HG03280 (cell line): ENCODE measurements at regions not wholly inside any gene's neighbourhood (a gene's known extent, or its start where the extent isn't known, plus 50 kb on each side); places are given as distances from the start of the nearest gene placed in this dataset.
"Not testable (repeated sequence)": the region's sequence is repeated elsewhere in the genome, so short reads cannot be mapped to it uniquely, and the experiment has no call there.

ENCODE experiments used
- ATAC-seq: cut with Tn5 transposase; IDR thresholded peaks from one replicate; pipeline ENCODE4 v1.9.1; 2021; ENCODE audit warnings: mild to moderate bottlenecking, moderate library complexity; ENCODE audit not compliant: unreplicated experiment

DNA sequence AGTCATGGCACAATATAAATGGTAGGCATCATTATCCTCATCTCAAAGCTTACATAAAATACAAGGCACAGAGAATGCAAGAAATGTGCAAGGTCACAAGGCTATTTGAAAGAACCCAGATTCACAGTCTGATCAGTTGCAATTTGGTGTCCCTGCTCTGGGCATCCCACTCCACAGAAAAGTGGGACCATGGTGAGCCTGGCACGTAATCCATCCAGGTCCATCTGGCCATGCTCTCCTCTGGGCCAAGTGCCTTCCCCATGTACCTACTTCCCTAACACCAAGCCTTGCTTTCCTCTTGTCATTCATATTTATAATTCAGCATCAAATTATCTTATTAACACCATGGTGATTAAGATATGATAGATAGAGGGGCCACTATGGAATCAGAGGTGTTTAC, 390.0 kb downstream of the CDH11 start:
- ATAC-seq: no peak

- no peak for ATAC-seq
These were observed 391.6 kb downstream of the CDH11 start for GRCh38 chr16:64730261-64730660.

- no peak for ATAC-seq
These were observed 397.5 kb downstream of the CDH11 start for GRCh38 chr16:64724339-64724738.

DNA sequence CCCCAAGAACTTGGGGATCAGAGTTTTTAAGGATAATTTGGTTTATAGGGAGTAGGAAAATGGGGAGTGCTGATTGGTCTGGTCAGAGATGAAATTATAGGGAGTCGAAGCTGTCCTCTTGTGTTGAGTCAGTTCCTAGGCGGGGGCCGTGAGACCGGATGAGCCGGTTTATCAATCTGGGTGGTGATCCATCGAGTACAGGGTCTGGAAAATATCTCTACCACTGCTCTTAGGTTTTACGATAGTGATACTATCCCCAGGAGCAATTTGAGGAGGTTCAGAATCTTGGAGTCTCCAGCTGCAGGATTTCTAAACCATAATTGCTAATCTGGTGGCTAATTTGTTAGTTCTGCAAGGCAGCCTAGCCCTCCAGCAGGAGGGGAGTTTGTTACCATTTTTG, 403.4 kb downstream of the CDH11 start:
- ATAC-seq: no peak

DNA sequence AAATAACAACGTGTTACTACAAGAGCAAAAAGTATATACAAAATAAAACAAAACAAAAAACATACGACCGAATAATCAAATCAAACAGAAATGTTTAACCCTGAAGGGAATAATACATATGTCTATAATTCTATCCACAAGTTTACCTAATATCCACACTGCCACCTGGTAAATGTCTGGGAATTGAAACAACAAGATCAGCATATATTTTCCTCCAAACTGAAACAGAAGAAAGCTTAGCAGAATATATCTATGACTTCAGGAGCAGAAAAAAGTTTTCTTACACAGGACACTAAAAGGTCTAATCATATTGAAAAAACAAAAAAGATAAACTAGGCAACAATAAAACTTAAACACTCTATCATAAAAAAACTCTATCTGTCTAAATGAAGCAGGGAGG, 404.0 kb downstream of the CDH11 start:
- ATAC-seq: no peak

DNA sequence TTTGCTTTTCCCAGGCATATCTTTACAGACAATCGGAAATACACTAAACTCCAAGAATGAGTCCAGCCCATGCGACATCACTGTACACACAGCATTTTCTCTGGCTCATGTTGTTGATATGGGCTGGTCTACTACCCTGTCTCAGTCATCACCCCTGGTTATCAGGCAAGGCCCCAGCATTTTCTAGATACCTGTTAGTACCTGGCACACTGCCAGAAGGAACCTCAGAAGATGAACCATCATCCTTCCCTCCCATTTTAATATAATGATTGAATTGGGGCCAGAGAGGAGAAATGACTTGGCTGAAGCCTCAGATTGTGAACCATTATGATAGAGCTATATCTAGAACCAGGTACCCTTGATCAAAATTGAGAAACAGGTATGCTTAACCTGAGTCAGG, 406.2 kb downstream of the CDH11 start:
- ATAC-seq: no peak

DNA sequence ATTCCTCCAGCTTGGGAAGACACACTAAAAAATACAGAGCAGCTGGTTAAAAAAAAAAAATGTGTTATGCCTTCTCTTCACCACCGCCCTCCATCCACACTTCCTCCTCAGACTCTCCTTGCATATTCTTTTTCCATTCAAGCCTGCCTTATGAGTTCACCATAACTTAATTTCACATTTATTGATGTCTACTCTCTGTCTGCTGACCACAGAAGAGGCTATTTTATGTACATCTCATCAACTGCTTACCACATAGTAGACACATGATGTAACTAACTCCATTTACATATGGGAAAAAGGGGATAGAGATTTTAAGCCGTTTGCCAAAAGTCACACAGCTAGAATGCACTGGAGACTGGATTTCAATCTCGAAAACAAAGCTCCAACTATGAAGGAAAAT, 409.8 kb downstream of the CDH11 start:
- ATAC-seq: no peak

DNA sequence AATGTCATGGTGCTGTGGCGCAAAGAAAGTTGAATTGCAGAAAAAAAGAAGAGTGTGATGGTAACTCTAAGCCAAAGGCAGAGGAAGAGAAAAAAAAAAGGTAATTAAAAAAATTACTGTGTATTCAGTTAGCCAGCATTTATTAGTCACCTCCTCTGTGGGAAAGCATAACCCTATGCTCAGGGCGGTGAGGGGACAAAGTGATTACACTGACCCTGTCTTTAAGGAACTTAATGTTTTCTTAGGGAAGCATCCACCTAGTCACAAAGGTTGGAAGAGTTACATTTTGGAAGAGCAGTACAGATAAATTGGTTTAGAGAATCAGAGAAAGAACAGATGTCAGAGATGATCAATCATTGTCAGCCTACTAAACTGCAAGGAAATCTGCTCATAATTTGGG, 410.3 kb downstream of the CDH11 start:
- no peak for ATAC-seq

GRCh38 chr16:64711026-64711425, 410.8 kb downstream of the CDH11 start:
- ATAC-seq: no peak

DNA sequence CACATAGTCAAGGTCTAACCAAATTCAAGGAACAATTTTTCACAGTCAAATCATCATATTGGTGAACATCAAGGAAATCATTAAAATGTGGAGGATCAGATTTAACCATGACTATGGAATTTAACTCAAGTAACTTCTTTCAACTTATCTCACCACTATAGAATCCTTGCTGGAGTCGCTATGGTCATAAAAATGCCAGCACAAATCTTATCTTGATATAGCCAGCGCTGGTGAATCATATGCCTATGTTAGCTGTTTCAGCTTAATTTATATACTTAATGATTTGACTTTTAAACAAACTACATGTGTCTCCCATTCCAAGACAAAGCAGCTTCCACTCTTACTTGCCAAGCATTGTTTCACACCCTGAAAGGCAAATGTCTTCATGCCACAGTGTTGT, 416.4 kb downstream of the CDH11 start:
- ATAC-seq: no peak

- no peak for ATAC-seq
These were observed 417.5 kb downstream of the CDH11 start for GRCh38 chr16:64704386-64704785.

DNA sequence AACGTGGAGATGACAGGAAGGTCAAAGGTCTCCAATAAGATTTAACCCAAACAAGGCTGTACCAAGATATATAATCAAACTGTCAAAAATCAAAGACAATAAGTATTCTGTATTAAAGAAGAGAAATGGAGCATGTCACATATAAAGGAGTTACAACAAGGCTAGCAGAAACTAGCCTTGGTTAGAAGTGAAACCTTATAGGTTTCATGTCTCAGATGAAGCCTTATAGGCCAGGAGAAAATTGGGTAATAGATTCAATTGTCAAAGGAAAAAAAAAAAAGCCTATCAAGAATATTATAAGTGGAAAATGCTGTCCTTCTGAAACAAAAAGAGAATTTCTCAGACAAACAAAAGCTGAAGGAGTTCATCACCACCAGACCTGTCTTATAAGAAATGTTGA, 419.4 kb downstream of the CDH11 start:
- ATAC-seq: no peak

DNA sequence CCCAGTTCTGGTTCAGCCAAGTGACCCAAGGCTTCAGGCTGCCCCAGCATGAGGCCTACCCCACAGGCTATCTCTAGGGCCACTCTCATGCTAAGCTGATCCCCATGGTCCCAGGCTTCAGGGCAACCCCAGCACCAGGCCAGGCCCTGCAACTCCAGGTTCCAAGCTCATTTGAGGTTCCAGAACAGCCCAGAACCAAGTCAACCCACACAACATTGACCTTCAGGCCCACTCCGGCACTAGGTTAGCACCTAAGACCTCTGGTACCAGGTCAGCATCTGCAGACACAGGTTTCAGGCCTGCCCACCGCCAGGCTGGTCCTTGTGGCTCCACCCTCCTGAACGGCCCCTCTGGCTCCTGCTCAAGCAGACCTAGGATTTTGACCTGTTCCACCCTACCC, 421.2 kb downstream of the CDH11 start:
- no peak for ATAC-seq

DNA sequence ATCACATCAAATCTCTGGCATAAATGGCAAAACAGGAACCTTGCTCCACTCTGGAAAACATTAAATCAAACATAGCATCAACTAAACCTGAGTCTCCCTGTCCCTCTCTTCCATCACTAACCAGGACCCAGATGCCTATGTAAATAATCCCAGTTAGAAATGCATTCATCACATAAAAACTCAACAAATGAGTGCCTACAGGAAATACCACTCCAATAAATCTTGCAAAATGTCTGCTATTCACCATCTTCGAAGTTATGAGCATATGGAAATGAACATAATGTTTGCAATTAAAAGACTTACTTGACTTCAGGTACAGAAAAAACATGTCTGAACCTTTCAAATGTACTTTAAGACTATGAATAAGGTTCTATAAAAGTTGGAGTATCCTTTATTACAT, 425.0 kb downstream of the CDH11 start:
- no peak for ATAC-seq

DNA sequence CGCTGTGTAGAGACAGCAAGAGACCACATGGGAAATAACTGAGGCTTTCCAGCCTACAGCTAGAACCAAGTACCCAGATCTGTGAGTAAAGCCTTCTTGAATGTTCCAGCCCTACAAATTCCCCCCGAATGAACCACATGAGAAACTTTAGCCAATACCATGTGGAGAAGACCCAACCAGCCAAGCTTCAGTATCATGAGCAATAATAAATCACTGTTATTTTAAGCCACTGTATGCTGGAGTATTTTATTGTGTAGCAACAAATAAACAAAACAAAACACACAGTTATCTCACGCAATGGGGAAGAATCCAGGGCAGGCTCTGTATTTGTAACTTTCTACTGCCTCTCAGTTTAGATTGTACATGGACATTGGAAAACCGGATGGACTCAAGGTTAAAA, 426.2 kb downstream of the CDH11 start:
- no peak for ATAC-seq

- ATAC-seq: no peak
These were observed 427.9 kb downstream of the CDH11 start for GRCh38 chr16:64693946-64694345.

DNA sequence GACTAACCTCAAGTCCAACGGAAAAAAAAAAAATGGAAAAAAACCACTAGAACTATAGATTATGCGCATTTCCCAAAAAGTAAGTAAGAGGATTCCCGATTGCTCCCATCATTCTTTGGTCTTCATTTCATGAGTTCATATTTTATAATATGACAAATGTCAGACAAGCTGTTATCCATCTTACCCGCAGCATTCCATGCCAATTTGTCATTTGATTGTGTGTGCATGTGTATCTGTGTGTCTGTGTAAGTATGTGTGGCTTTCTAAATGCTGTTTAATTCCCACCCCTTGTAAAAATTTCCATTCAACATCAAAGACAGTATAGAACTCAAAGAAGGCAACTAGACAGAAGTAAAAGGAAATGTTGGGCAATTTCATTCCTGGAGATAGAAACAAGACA, 434.1 kb downstream of the CDH11 start:
- no peak for ATAC-seq

GRCh38 chr16:64687123-64687522, 434.7 kb downstream of the CDH11 start:
- no peak for ATAC-seq

- no peak for ATAC-seq
These were observed 441.7 kb downstream of the CDH11 start for GRCh38 chr16:64679976-64680690.

GRCh38 chr16:64669573-64669972, 452.3 kb downstream of the CDH11 start:
- no peak for ATAC-seq

- ATAC-seq: no peak
These were observed 454.5 kb downstream of the CDH11 start for GRCh38 chr16:64667334-64667877.

GRCh38 chr16:64662312-64662711, 459.6 kb downstream of the CDH11 start:
- not testable (repeated sequence) for ATAC-seq

DNA sequence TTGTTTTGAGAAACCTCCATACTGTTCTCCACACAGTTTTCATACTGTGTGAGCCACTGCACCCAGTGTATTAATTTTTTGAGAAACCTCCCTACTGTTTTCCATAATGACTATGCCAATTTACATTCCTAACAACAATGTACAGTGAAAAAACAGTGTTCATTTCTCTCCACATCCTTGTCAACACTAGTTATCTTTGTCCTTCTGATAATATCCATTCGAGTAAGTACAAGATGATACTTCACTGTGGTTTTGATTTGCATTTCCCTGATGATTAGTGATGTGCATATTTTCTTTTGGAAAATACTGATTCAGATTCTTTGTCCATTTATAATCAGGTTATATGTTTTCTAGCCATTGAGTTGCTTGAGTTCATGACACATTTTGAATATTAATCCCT, 462.0 kb downstream of the CDH11 start:
- ATAC-seq: no peak
